ENCODE measurements at regions not wholly inside any gene's neighbourhood (a gene's known extent, or its start where the extent isn't known, plus 50 kb on each side); places are given as distances from the start of the nearest gene placed in this dataset.

GRCh38 chr4:62899646-62900364 lies 1509.4 kb downstream of the TECRL start:
- TF ChIP-seq CTCF (IDR thresholded peaks at IDR 0.05; ENCODE audit: poor library complexity), result no peak
- TF ChIP-seq EZH2phosphoT487 (IDR thresholded peaks at IDR 0.05; ENCODE audit: low read depth, severe bottlenecking, unreplicated experiment), result no peak
